Natural killer cell (primary cell): ENCODE measurements at regions not wholly inside any gene's neighbourhood (a gene's known extent, or its start where the extent isn't known, plus 50 kb on each side); places are given as distances from the start of the nearest gene placed in this dataset.

Experiments
- ATAC-seq, 3 donors: fragments of 150-1000 bp in 2 of 3; fragments of 200-7000 bp in 1 of 3; cut with Tn5 transposase; 1 replicate in 1 of 3; 2 replicates in 2 of 3; pipeline ENCODE4 v1.10.0; 2021; ENCODE audit warnings: mild to moderate bottlenecking in 2 of 3, moderate library complexity in 2 of 3
- DNase-seq, 2 donors: peaks; one replicate each; pipeline versions ENCODE4 v3.0.0 to v3.0.0-alpha.2; 2013 to 2021; ENCODE audit warnings: mixed read lengths in 1 of 2
- H3K27ac ChIP-seq: one replicate; pipeline ENCODE4 v1.5.1; 2013; ENCODE audit warnings: mild to moderate bottlenecking, low read length
- H3K27me3 ChIP-seq: one replicate; pipeline ENCODE4 v1.6.1; 2013; ENCODE audit warnings: low read length; ENCODE audit not compliant: control insufficient read depth, insufficient read depth
- H3K36me3 ChIP-seq: one replicate; pipeline ENCODE4 v1.6.1; 2013; ENCODE audit warnings: low read length; ENCODE audit not compliant: control insufficient read depth, insufficient read depth
- H3K4me1 ChIP-seq: one replicate; pipeline ENCODE4 v1.6.1; 2013; ENCODE audit warnings: low read length; ENCODE audit not compliant: control insufficient read depth, insufficient read depth
- H3K4me3 ChIP-seq: one replicate; pipeline ENCODE4 v1.5.1; 2013; ENCODE audit warnings: low read length
- H3K9me3 ChIP-seq: one replicate; pipeline ENCODE4 v1.6.1; 2013; ENCODE audit warnings: low read length; ENCODE audit not compliant: control insufficient read depth, insufficient read depth
- H3K27ac Mint-ChIP-seq, 2 donors: one replicate each; pipeline ENCODE4 v1.8.0; 2022; ENCODE audit warnings: mild to moderate bottlenecking in 2 of 2, mixed read lengths in 2 of 2, moderate library complexity in 1 of 2
- H3K27me3 Mint-ChIP-seq, 2 donors: one replicate each; pipeline ENCODE4 v1.8.0; 2022; ENCODE audit warnings: low read depth in 2 of 2, mixed read lengths in 2 of 2
- H3K36me3 Mint-ChIP-seq: one replicate; pipeline ENCODE4 v1.8.0; 2022; ENCODE audit warnings: mixed read lengths
- H3K4me1 Mint-ChIP-seq, 2 donors: one replicate each; pipeline ENCODE4 v1.8.0; 2022; ENCODE audit warnings: mixed read lengths in 2 of 2
- H3K4me3 Mint-ChIP-seq: one replicate; pipeline ENCODE4 v1.8.0; 2022; ENCODE audit warnings: mild to moderate bottlenecking, moderate library complexity, mixed read lengths
- H3K9me3 Mint-ChIP-seq, 2 donors: one replicate each; pipeline ENCODE4 v1.8.0; 2022; ENCODE audit warnings: mixed read lengths in 2 of 2
- WGBS: methylation state at CpG from one replicate; pipeline ENCODE4 v1.1.7; 2013; ENCODE audit warnings: missing lambda C conversion rate; ENCODE audit not compliant: insufficient coverage; 5-methylcytosine and 5-hydroxymethylcytosine counted together
- intact Hi-C: fragments of 100-400 bp; cut with micrococcal nuclease; formaldehyde crosslinking; loops from one replicate; pipeline ENCODE4 v1.14.2; 2022
- TF ChIP-seq, protein P1 (sequence below): fragments of 200-600 bp; IDR thresholded peaks from one replicate; pipeline ENCODE4 v1.8.0; 2022; ENCODE audit warnings: antibody characterized with exemption

DNA sequence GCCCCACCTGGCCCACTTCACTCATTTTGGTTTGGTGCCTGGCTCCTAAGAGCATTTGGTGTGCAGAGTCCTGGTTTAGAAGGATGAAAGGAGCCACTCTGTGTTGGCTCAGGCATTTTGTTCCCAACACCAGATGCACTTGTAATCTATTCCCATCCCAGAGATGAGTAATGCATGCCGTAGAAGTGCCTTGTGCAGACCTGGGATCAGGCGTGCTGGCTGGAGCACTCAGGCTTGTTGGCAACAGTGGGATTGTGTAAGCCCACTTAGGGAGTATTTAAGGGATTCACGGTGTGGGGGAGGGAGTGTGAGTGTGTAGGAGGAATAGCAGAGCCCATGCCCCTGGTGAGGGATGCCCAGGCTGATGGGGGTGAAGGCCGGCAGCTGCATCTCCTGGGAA lies 501.5 kb upstream of the TBX3 start:
- TF ChIP-seq, protein P1, sequence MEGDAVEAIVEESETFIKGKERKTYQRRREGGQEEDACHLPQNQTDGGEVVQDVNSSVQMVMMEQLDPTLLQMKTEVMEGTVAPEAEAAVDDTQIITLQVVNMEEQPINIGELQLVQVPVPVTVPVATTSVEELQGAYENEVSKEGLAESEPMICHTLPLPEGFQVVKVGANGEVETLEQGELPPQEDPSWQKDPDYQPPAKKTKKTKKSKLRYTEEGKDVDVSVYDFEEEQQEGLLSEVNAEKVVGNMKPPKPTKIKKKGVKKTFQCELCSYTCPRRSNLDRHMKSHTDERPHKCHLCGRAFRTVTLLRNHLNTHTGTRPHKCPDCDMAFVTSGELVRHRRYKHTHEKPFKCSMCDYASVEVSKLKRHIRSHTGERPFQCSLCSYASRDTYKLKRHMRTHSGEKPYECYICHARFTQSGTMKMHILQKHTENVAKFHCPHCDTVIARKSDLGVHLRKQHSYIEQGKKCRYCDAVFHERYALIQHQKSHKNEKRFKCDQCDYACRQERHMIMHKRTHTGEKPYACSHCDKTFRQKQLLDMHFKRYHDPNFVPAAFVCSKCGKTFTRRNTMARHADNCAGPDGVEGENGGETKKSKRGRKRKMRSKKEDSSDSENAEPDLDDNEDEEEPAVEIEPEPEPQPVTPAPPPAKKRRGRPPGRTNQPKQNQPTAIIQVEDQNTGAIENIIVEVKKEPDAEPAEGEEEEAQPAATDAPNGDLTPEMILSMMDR: no peak
- H3K9me3 ChIP-seq: no peaks in the 10 kb centered on the region
- no peaks in the 10 kb centered on the region for H3K27me3 ChIP-seq
- no peak overlapping the region for H3K4me3 ChIP-seq
- H3K4me1 ChIP-seq: no peaks in the 10 kb centered on the region
- no peaks in the 10 kb centered on the region for H3K36me3 Mint-ChIP-seq
- WGBS: 75% methylated on average over 3 of the region's 4 CpGs
- no peaks in the 10 kb centered on the region for H3K36me3 ChIP-seq
- DNase-seq (no peak), ATAC-seq (no peak)
- H3K27me3 Mint-ChIP-seq: no peaks in the 10 kb centered on the region
- H3K4me3 Mint-ChIP-seq: no peak overlapping the region
- no peak overlapping the region for H3K27ac Mint-ChIP-seq
- H3K9me3 Mint-ChIP-seq: peaks cover 4 to 15% of the 10 kb centered on the region in 2 donors
- no peaks in the 10 kb centered on the region for H3K4me1 Mint-ChIP-seq
- H3K27ac ChIP-seq: no peak overlapping the region
- intact Hi-C loops: no loop called here

DNA sequence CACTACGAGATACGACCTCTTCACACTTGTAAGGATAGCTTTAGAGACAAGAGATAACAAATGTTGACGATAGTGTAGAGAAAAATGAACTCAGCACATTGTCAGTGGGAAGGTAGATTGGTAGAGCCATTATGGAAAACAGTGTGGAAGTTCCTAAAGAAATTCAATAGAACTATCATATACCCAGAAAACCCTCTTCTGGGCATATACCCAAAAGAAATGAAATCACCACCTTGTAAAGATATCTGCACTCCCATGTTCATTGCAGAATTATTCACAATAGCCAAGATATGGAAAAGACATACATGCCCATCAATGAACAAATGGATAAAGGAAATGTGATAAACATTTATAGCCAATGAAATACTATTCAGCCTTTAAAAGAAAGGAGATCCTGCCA lies 499.8 kb upstream of the TBX3 start:
- no peaks in the 10 kb centered on the region for H3K4me1 Mint-ChIP-seq
- H3K36me3 Mint-ChIP-seq: no peaks in the 10 kb centered on the region
- H3K4me3 Mint-ChIP-seq: no peak overlapping the region
- no peaks in the 10 kb centered on the region for H3K9me3 ChIP-seq
- no peak overlapping the region for H3K27ac Mint-ChIP-seq
- H3K9me3 Mint-ChIP-seq: peaks cover 5 to 17% of the 10 kb centered on the region in 2 donors
- ATAC-seq: no peak
- no peaks in the 10 kb centered on the region for H3K27me3 Mint-ChIP-seq
- intact Hi-C loops: no loop called here
- H3K27ac ChIP-seq: no peak overlapping the region
- WGBS: 88% methylated on average over 2 of the region's 3 CpGs
- TF ChIP-seq, protein P1: no peak
- H3K4me1 ChIP-seq: no peaks in the 10 kb centered on the region
- DNase-seq: no peak
- H3K36me3 ChIP-seq: no peaks in the 10 kb centered on the region
- no peak overlapping the region for H3K4me3 ChIP-seq
- H3K27me3 ChIP-seq: no peaks in the 10 kb centered on the region

DNA sequence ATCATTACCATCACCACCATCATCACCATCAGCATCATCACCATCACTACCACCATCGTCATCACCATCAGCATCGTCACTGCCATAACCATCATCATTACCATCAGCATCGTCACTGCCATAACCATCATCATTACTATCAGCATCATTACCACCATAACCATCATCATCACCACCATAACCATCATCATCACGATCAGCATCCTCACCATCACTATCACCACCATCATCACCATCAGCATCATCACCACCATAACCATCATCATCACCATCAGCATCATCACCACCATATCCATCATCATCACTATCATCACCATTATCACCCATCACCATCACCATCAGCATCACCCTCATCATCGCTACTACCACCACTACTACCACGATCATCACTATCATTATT lies 493.9 kb upstream of the TBX3 start:
- no peaks in the 10 kb centered on the region for H3K36me3 Mint-ChIP-seq
- DNase-seq (no peak), ATAC-seq (no peak)
- Histone ChIP-seq H3K27ac (no peak overlapping the region), H3K4me3 (no peak overlapping the region), H3K27me3 (no peaks in the 10 kb centered on the region), H3K4me1 (no peaks in the 10 kb centered on the region), H3K9me3 (no peaks in the 10 kb centered on the region), H3K36me3 (no peaks in the 10 kb centered on the region)
- H3K4me1 Mint-ChIP-seq: no peaks in the 10 kb centered on the region
- TF ChIP-seq, protein P1: no peak
- no peak overlapping the region for H3K27ac Mint-ChIP-seq
- intact Hi-C loops: no loop called here
- H3K9me3 Mint-ChIP-seq: peaks cover 2 to 4% of the 10 kb centered on the region in 2 donors
- 95% methylated on average over 6 of the region's 6 CpGs for WGBS
- no peak overlapping the region for H3K4me3 Mint-ChIP-seq
- H3K27me3 Mint-ChIP-seq: no peaks in the 10 kb centered on the region

DNA sequence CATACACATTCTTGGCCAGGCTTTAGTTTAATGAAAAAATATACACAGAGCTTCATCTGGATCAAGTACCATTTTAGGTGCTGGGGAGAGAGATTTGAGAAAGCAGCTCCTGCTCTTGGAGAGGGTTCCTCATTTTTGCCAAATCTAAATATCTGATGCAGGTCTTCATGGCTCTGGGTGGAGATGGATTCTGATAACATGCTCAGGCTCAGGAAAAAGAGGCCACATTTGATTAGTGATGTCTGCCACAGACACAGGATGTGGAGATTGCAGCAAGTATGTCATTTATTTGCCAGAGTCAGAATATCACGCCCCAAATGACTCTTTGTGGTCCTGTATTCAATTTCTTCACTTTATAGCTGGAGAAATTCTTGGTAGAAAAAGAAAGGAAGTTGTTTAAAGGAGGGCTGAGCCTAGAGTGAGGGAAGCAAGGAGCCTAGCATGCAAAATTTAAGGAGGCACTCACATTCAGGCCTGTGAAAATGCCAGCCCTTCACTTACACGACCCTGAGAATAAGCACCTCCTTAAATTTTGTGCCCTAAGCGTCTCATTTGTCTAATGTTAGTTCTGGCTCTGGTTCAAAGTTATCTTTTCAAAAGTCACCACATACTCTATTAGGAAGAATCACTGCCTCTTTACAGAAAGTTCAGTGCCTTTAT lies 492.9 kb upstream of the TBX3 start:
- TF ChIP-seq, protein P1: no peak
- intact Hi-C loops: no loop called here
- Histone ChIP-seq H3K36me3 (no peaks in the 10 kb centered on the region), H3K4me3 (no peak overlapping the region), H3K27me3 (no peaks in the 10 kb centered on the region), H3K27ac (no peak overlapping the region), H3K9me3 (no peaks in the 10 kb centered on the region), H3K4me1 (no peaks in the 10 kb centered on the region)
- H3K27me3 Mint-ChIP-seq: no peaks in the 10 kb centered on the region
- no peaks in the 10 kb centered on the region for H3K4me1 Mint-ChIP-seq
- H3K4me3 Mint-ChIP-seq: no peak overlapping the region
- WGBS: 66% methylated on average over 3 of the region's 3 CpGs
- no peak for DNase-seq
- H3K27ac Mint-ChIP-seq: no peak overlapping the region
- ATAC-seq: no peak
- peaks cover 2 to 4% of the 10 kb centered on the region in 2 donors for H3K9me3 Mint-ChIP-seq
- H3K36me3 Mint-ChIP-seq: no peaks in the 10 kb centered on the region
